HG02981 (cell line): ENCODE measurements at regions not wholly inside any gene's neighbourhood (a gene's known extent, or its start where the extent isn't known, plus 50 kb on each side); places are given as distances from the start of the nearest gene placed in this dataset.
"Not testable (repeated sequence)": the region's sequence is repeated elsewhere in the genome, so short reads cannot be mapped to it uniquely, and the experiment has no call there.

Source experiments
- ATAC-seq: cut with Tn5 transposase; IDR thresholded peaks from one replicate; pipeline ENCODE4 v1.9.1; 2021; ENCODE audit warnings: mild to moderate bottlenecking, moderate library complexity; ENCODE audit not compliant: unreplicated experiment

DNA sequence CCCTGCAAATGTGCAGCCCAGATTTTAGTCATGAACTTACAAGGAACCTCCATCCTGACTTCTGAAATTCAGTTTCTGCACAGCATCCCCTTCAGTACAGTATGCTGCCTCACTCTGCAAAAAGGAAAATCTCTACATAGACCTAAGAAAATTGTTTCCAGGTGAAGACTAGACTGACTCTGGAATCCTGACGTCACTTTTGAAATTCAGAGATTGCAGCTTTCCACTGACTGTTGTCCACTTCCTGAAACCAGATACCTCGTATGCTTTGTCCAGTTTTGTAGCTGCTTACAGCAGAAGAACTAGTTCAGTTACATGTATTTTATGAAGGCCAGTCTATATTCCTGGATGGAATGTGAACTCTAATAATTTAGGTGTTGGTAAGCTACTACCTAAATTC, 629.3 kb upstream of the ST8SIA4 start:
- ATAC-seq: no peak

- no peak for ATAC-seq
Observed at GRCh38 chr5:101531026-101531425, 627.9 kb upstream of the ST8SIA4 start.

DNA sequence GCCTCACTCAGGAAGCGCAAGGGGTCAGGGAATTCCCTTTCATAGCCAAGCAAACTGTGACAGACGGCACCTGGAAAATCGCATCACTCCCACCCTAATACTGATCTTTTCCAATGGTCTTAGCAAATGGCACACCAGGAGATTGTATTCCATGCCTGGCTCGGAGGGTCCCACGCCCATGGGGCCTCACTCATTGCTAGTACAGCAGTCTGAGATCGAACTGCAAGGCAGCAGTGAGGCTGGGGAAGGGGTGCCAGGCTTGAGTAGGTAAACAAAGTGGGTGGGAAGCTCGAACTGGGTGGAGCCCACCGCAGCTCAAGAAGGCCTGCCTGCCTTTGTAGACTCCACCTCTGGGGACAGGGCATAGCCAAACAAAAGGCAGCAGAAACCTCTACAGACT, 626.0 kb upstream of the ST8SIA4 start:
- ATAC-seq: not testable (repeated sequence)

GRCh38 chr5:101520417-101520816, 617.3 kb upstream of the ST8SIA4 start:
- ATAC-seq: no peak

- ATAC-seq: no peak
Observed at GRCh38 chr5:101517795-101518194, 614.7 kb upstream of the ST8SIA4 start.

GRCh38 chr5:101515721-101516120, 612.6 kb upstream of the ST8SIA4 start:
- no peak for ATAC-seq

- ATAC-seq: no peak
Observed at GRCh38 chr5:101505891-101506570, 602.9 kb upstream of the ST8SIA4 start.

DNA sequence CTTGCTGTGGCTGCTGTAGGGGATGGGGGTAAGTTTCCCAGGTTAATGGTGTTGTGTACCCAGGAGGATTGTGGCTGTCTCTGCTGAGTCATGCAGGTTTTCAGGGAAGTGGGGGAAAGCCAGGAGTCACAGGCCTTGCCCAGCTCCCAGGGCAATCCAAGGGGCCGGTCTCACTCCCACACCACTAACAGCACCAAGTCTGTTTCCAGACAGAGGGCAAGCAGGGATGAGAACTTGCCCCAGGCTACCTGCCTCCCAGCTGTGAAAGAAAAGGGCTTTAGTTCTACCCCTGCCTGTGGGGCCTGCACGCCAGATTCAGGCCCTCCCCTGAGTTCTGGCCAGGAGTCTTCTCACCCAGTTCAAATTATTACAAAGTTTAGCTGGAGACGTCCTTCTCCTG, 579.8 kb upstream of the ST8SIA4 start:
- no peak for ATAC-seq

DNA sequence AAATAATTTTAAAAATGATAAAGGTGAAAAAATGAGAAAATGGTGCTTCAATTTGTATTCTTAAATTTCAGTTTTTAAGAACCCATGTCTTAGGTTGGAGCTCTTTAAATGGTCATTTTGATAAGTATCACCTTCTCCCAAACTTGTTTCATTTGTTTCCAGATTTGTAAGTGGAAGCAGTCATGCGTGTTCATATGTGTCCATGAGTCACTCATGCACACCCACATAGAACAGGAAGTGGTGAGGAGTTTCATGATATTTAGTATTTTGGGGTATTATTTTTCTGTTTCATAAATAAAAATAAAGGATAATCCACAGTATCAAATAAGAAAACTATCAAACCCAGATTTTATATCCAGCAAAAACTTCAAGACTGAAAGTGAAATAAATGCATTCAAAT, 570.4 kb upstream of the ST8SIA4 start:
- no peak for ATAC-seq

GRCh38 chr5:101461455-101461854, 558.4 kb upstream of the ST8SIA4 start:
- no peak for ATAC-seq

GRCh38 chr5:101458587-101458986, 555.5 kb upstream of the ST8SIA4 start:
- no peak for ATAC-seq

- ATAC-seq: no peak
Observed at GRCh38 chr5:101455851-101456250, 552.8 kb upstream of the ST8SIA4 start.

DNA sequence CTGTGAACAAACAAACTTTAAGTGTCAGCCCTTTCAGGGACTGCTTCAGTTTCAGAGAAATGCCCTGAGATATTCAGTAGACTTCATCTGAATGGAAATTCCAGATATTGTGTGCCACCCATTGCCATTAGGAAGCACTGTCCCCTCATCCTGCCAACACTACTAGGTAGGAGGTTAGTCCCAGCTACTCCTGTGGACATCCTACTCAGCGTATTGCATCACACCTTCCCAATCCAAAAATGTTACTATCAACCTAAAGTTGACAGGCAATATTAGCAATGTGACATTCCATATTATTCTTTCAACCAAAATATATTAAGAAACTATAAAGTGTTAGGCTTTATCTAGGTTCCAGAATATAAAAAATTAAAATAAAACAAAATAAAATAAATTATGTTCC, 552.0 kb upstream of the ST8SIA4 start:
- no peak for ATAC-seq

DNA sequence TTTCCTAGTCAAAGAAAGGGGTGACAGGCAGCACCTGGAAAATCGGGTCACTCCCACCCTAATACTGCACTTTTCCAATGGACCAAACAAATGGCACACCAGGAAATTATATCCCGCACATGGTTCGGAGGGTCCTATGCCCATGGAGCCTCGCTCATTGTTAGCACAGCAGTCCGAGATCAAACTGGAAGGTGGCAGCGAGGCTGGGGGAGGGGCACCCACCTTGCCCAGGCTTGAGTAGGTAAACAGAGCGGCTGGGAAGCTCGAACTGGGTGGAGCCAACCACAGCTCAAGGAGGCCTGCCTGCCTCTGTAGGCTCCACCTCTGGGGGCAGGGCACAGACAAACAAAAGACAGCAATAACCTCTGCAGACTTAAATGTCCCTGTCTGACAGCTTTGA, 539.2 kb upstream of the ST8SIA4 start:
- ATAC-seq: not testable (repeated sequence)

DNA sequence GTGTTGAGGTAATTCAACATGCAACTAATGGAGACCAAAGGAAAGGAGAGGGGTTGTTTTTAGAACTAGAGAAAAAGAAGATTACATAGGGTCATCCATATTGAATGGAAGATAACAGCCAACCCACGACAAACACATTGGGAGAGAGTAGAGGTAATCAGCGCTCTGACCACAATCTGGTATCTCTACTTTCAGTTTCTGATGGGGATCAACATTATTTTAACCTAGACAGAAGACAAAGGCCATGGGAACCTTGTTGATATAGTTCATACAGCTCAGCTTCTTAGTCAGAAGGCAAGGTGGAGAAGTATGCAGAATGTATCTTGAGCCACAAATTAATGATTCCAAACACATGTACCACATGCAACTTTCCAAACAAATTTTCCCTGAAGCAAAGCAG, 537.1 kb upstream of the ST8SIA4 start:
- no peak for ATAC-seq

DNA sequence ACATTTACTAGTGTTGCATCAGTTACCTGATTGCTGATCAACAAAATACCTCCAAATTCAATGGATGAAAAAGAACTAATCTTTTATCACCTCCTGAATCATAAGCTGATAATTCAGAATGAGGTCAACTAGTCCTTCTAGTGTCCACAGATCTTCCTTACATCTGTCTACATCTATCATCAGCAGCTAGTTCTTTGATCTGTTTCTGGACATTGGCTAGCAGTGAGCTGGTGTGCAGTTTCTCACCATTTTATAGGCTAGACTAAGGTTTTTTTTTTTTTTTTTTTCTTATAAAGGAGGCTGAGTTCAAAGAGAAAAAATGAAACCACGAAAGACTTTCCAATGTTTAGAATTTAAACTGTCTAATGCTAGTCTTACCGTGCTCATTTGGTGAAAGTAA, 534.3 kb upstream of the ST8SIA4 start:
- no peak for ATAC-seq

- no peak for ATAC-seq
Observed at GRCh38 chr5:101435768-101436167, 532.7 kb upstream of the ST8SIA4 start.

GRCh38 chr5:101431201-101431600, 528.1 kb upstream of the ST8SIA4 start:
- ATAC-seq: no peak

DNA sequence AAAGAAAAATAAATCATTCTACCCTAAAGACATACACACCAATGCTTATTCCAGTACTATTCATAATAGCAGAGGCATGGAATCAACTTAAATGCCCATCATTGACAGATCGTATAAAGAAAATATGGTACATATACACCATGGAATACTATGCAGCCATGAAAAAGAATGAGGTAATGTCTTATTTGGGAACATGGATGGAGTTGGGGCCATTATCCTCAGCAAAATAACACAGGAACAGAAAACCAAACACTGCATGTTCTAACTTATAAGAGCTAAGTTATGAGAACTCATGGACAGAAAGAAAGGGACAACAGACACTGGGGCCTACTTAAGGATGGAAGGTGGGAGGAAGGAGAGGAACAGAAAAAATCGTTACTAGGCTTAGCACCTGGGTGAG, 527.5 kb upstream of the ST8SIA4 start:
- ATAC-seq: no peak

DNA sequence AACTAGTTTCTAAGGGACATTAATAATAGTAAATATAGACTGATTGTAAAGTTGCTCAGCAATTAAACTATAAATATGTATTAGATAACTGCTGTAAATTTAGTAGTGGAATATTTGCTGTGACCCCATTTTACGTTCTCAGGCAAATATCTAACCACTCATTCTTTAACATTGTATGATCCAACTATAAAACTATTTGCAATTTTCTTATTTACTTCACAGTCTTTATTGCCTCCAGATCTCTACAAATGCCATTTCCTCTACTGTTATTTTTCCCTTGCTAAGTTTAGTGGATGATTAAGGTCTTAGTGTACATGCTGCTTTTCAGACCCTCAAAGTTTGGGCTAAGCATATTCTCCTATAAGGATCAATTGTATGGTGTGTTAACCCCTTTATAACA, 526.2 kb upstream of the ST8SIA4 start:
- no peak for ATAC-seq

GRCh38 chr5:101425339-101425859, 522.3 kb upstream of the ST8SIA4 start:
- no peak for ATAC-seq

- no peak for ATAC-seq
Observed at GRCh38 chr5:101424530-101425175, 521.6 kb upstream of the ST8SIA4 start.

DNA sequence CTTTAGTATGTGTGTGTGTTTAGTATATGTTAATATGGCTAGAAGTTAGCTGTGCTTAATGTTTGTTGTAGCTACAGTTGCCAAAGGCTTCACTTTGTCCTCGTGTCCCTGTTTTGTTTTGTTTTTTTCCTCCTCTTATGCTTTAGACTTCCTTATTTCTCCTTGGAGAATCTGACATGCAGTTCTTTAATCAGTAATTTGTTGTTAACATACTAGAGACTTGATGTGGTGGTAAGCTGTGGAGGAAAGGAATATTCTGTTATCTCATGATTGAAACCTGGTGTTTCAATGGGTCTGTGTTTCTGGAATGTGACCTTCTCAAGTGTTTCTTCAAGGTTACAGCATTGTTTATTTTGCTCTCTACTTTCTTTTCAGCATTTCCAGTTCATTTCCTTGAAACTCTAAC, 515.6 kb upstream of the ST8SIA4 start:
- ATAC-seq: no peak
